ENCODE measurements at regions not wholly inside any gene's neighbourhood (a gene's known extent, or its start where the extent isn't known, plus 50 kb on each side); places are given as distances from the start of the nearest gene placed in this dataset.

DNA sequence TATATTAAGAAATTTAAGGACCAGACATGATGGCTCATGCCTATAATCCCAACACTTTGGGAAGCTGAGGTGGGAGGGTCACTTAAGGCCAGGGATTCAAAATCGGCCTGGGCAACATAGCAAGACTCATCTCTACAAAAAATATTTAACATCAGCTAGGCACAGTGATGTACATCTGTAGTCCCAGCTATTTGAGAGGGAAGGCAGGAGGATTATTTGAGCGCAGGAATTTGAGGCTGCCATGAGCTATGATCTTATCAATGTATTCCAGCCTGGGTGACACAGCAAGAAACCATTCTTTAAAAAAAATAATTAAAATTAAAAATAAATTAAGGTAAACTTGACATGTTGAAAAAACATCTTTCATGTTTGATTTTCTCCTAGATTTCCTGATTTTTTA is 564.2 kb downstream of the MBD2 start:
- H3K36me3 Mint-ChIP-seq (ENCODE audit: low read depth), result no peaks in the 10 kb centered on the region
- intact Hi-C loops (cut with DNase I, micrococcal nuclease), result no loop called here
- no peaks in the 10 kb centered on the region for H3K4me1 Mint-ChIP-seq
- ChIA-PET CTCF (no interaction called here), POLR2A (no interaction called here)
- peaks cover 17% of the 10 kb centered on the region for H3K9me3 Mint-ChIP-seq (ENCODE audit: low read depth)
- no peak for ATAC-seq
- no peaks in the 10 kb centered on the region for H3K27me3 Mint-ChIP-seq
- no peak overlapping the region for H3K4me3 Mint-ChIP-seq
- H3K27ac Mint-ChIP-seq, result no peak overlapping the region
- DNase-seq, result no peak

DNA sequence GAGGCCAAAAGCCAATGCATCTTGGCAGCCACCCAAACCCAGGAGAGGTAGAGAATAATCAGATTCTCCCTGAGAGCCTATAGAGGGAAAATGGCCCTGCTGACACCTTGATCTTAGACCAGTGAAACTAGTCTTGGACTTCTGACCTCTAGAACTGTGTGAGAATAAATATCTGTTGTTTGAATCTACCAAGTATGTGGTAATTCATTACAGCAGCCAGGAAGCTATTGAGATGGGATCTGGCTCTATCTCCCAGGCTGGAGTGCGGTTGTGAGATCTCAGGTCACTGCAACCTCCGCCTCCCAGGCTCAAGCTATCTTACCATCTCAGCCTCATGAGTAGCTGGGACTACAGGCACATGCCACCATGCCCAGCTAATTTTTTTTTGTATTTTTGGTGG is 567.2 kb downstream of the MBD2 start:
- ChIA-PET CTCF (no interaction called here), POLR2A (no interaction called here)
- Mint-ChIP-seq H3K9me3 (ENCODE audit: low read depth) (peaks cover 16% of the 10 kb centered on the region), H3K27ac (no peak overlapping the region), H3K36me3 (ENCODE audit: low read depth) (no peaks in the 10 kb centered on the region), H3K4me3 (no peak overlapping the region), H3K4me1 (no peaks in the 10 kb centered on the region), H3K27me3 (no peaks in the 10 kb centered on the region)
- ATAC-seq (no peak), DNase-seq (no peak)
- intact Hi-C loops (cut with DNase I, micrococcal nuclease), result no loop called here

DNA sequence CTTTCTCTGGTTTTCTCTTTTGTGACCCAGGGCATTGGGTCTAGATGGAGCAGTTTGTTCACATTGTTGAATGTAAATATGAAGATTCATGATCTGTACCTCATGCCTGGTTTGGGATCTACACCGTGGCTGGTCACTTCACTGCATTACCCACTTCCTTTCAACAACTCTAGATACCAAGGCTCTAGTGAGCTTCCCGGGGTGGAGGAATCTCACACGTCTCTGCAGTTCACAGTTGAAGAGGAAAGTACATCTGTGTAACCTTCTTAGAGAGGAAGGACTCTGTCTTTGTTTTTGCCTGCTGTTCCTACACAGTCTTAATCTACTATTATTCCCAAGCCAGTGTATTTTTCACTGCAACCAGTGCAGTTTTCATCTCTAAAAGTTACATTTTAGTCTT is 574.8 kb downstream of the MBD2 start:
- no peak overlapping the region for H3K4me3 Mint-ChIP-seq
- ChIA-PET CTCF (no interaction called here), POLR2A (no interaction called here)
- no peak for ATAC-seq
- intact Hi-C loops (cut with DNase I, micrococcal nuclease), result no loop called here
- no peaks in the 10 kb centered on the region for H3K4me1 Mint-ChIP-seq
- no peaks in the 10 kb centered on the region for H3K27me3 Mint-ChIP-seq
- DNase-seq, result no peak
- H3K27ac Mint-ChIP-seq, result no peak overlapping the region
- H3K36me3 Mint-ChIP-seq (ENCODE audit: low read depth), result no peaks in the 10 kb centered on the region
- H3K9me3 Mint-ChIP-seq (ENCODE audit: low read depth), result peaks cover 6% of the 10 kb centered on the region

DNA sequence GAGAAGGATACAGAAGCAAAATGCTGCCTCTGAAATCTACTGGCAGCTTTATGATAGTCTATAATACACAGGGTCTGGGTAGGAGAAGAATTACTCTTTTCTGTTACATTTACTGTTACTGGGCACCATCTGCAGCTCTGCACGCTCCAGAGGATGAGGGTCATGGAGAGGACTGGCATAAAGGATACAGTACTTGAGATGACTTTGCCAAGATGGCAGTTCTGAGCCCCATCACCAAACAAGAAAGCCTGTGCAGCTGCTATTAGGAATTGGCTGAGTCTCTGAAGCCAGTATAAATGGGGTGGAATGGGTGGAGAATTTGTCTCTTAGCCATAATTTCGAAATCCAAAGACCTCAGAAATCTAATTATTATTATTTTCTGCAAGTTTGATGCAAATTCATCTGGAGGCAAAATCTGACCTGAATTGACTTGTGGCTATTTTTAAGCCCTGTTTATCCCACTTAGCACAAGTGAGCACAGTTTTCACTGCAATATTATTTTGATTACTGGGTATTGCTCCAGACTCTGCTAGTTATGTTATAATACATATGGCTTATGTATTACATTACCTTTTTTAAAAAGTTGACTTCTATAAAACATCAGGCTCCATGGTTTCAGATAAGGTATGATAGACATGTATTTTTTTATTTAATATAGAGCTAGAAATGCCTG is 579.5 kb downstream of the MBD2 start:
- intact Hi-C loops (cut with DNase I, micrococcal nuclease), result no loop called here
- no peak for ATAC-seq
- DNase-seq, result no peak
- H3K9me3 Mint-ChIP-seq (ENCODE audit: low read depth), result peaks cover 8% of the 10 kb centered on the region
- ChIA-PET CTCF (no interaction called here), POLR2A (no interaction called here)
- H3K4me1 Mint-ChIP-seq, result no peaks in the 10 kb centered on the region
- no peaks in the 10 kb centered on the region for H3K36me3 Mint-ChIP-seq (ENCODE audit: low read depth)
- no peak overlapping the region for H3K27ac Mint-ChIP-seq
- no peak overlapping the region for H3K4me3 Mint-ChIP-seq
- H3K27me3 Mint-ChIP-seq, result no peaks in the 10 kb centered on the region

DNA sequence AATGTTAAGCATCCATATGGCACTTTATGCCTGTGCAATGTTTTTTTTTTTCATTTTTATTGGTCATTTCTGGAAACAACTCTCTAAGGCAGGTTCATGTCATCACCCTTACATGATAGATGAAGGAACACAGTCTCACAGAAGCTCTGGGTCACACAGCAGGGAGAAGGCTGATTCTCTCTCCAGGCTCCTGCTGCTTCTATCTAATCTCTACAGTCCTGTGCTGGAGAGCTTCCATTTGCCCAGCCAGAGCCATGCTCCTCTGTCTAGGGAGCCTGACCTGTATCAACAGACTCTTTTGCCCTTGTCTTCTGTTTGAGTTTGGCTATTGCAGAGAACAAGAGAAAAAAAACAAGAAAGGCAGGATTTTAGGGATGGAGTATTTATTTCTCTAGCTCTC is 584.8 kb downstream of the MBD2 start:
- Mint-ChIP-seq H3K4me3 (no peak overlapping the region), H3K9me3 (ENCODE audit: low read depth) (peaks cover 11% of the 10 kb centered on the region), H3K27me3 (no peaks in the 10 kb centered on the region), H3K4me1 (no peaks in the 10 kb centered on the region), H3K36me3 (ENCODE audit: low read depth) (no peaks in the 10 kb centered on the region), H3K27ac (no peak overlapping the region)
- ATAC-seq (no peak), DNase-seq (no peak)
- ChIA-PET CTCF (no interaction called here), POLR2A (interaction anchor here (0.6 kb wide), 1 partner anchor 875 kb away, joined by 3 read pairs; no protein-coding TSS in a partner anchor)
- intact Hi-C loops (cut with DNase I, micrococcal nuclease), result no loop called here

DNA sequence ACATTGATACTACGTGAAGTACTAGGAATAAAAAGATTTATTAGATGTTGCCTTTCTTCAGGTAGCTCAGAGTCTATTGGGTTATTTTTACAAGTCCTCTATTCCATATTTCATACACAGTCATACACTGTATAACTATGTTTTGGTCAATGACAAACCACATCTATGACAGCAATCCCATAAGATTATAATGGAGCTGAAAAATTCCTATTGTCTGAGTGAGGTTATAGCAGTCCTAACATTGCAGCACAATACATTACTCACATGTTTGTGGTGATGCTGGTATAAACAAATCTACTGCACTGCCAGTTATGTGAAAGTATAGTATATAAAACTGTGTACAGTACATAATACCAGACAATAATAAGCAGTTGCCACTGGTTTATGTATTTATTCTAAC is 595.1 kb downstream of the MBD2 start:
- Mint-ChIP-seq H3K27ac (no peak overlapping the region), H3K27me3 (no peaks in the 10 kb centered on the region), H3K36me3 (ENCODE audit: low read depth) (no peaks in the 10 kb centered on the region), H3K4me1 (no peaks in the 10 kb centered on the region), H3K9me3 (ENCODE audit: low read depth) (peaks cover 9% of the 10 kb centered on the region), H3K4me3 (no peak overlapping the region)
- POLR2A ChIA-PET, result no interaction called here
- no peak for DNase-seq
- ATAC-seq, result no peak
- CTCF ChIA-PET, result no interaction called here
- intact Hi-C loops (cut with DNase I, micrococcal nuclease), result no loop called here

DNA sequence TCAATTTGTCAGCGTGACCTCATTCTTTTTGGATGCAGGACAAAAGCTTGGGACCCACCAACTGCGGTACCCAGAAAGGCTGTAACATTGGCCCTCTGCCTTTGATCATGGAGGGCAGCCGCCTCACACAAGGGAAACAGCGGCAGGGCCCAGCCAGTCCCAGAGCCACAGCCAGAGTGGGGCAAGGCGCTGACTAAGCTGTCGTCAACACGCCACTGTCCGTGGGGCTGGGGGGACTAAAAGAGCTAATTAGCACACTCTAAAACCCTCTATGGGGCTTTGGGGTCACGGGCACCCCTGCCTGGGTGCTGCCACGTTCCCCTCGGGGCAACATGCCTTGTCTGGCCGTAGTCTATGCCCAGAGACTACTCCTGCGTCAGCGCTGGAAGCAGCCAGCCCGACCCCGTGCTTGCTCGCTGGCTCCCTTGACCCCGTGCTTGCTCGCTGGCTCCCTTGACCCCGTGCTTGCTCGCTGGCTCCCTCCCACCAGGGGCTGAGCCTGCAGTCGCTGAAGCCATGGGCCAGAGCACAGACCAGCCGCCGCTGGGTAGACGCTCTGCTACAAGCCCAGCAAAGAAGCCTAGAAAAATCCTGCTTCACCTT is 598.4 kb downstream of the MBD2 start:
- no peak for ATAC-seq
- no peak for DNase-seq
- Mint-ChIP-seq H3K36me3 (ENCODE audit: low read depth) (no peaks in the 10 kb centered on the region), H3K9me3 (ENCODE audit: low read depth) (peaks cover 2% of the 10 kb centered on the region), H3K4me1 (no peaks in the 10 kb centered on the region), H3K4me3 (no peak overlapping the region), H3K27me3 (no peaks in the 10 kb centered on the region), H3K27ac (no peak overlapping the region)
- intact Hi-C loops (cut with DNase I, micrococcal nuclease), result no loop called here
- CTCF ChIA-PET, result no interaction called here
- POLR2A ChIA-PET, result no interaction called here

DNA sequence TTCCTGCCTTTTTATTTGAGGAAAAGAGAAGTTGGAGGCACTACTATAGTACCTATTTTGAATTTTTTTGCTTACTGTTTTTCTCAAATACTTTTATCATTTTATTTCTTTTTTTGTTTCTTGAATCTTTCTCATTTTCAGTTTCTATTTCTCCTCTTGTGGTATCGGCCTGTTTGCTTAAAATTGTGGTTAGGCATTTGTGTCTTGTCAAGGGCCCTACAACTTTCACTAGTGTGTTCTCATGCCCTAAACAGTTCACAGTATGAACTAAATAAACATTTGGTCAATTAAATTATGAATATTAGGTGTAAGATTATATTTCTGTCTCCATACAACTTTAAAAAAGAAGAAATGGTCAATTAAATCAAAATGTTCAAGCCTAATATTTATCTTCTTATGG is 613.5 kb downstream of the MBD2 start:
- ChIA-PET POLR2A (no interaction called here), CTCF (no interaction called here)
- intact Hi-C loops (cut with DNase I, micrococcal nuclease), result no loop called here
- H3K36me3 Mint-ChIP-seq (ENCODE audit: low read depth), result no peaks in the 10 kb centered on the region
- H3K9me3 Mint-ChIP-seq (ENCODE audit: low read depth), result no peaks in the 10 kb centered on the region
- H3K4me1 Mint-ChIP-seq, result no peaks in the 10 kb centered on the region
- no peaks in the 10 kb centered on the region for H3K27me3 Mint-ChIP-seq
- DNase-seq (no peak), ATAC-seq (no peak)
- H3K4me3 Mint-ChIP-seq, result no peak overlapping the region
- H3K27ac Mint-ChIP-seq, result no peak overlapping the region

DNA sequence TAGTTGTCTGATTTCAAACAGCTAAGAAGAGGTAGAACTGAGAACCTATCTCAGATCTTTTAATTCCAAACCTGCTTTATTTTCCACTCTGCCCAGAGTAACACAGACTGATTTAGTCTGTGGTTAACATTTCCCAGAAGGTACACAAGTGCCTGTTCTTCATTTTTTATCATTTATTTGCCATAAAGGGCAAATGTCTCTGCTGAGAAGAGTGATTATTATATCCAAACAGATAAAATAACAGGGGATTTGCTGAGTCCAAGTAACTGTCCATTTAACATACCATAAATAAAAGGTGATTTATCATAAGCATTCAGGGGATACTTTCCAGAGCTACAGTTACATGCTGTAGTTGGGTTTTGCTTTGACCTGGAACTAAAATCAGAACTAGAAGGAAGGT is 617.7 kb downstream of the MBD2 start:
- intact Hi-C loops (cut with DNase I, micrococcal nuclease), result no loop called here
- ChIA-PET POLR2A (no interaction called here), CTCF (no interaction called here)
- no peaks in the 10 kb centered on the region for H3K4me1 Mint-ChIP-seq
- ATAC-seq (no peak), DNase-seq (no peak)
- no peaks in the 10 kb centered on the region for H3K9me3 Mint-ChIP-seq (ENCODE audit: low read depth)
- H3K27ac Mint-ChIP-seq, result no peak overlapping the region
- H3K36me3 Mint-ChIP-seq (ENCODE audit: low read depth), result no peaks in the 10 kb centered on the region
- no peak overlapping the region for H3K4me3 Mint-ChIP-seq
- no peaks in the 10 kb centered on the region for H3K27me3 Mint-ChIP-seq

DNA sequence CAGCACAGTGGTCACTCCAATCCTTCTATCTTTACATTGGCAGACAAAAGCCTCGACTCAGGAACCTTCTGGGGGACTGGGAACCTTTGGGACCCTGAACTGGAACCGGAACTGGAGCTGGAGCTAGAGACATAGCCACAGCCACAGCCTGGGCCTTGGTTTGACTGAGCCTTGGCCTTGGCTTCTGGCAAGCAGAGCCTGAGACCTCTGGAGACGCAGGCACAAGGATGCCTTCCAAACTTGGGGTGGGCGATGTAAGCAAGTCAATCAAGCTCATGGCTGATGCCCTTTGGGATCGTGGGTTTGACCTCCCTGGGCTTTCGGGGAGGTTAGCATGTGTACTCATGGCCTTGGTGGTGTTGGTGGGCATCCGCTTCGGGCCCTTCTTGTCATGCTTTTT is 619.3 kb downstream of the MBD2 start:
- ChIA-PET CTCF (no interaction called here), POLR2A (no interaction called here)
- Mint-ChIP-seq H3K36me3 (ENCODE audit: low read depth) (no peaks in the 10 kb centered on the region), H3K27ac (no peak overlapping the region), H3K4me3 (no peak overlapping the region), H3K27me3 (no peaks in the 10 kb centered on the region), H3K9me3 (ENCODE audit: low read depth) (no peaks in the 10 kb centered on the region), H3K4me1 (no peaks in the 10 kb centered on the region)
- DNase-seq (no peak), ATAC-seq (no peak)
- intact Hi-C loops (cut with DNase I, micrococcal nuclease), result no loop called here

DNA sequence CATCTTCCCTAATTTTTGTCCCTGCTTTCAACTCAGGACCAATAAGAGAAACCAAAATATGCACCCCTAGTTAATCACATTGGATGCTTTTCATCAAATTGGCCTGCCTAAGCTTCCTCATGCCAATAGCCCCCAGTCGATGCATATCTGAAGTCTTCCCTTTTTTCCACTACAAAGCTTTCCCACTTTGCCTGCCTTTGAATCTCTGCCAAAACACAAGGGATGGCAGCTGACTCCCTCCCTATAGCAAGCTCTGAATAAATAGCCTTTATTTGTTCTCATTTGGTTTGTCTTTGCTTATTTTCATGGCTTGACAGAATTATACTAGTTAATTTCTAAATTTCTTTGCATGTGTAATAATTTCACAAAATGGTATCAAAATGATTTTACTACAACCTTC is 621.2 kb downstream of the MBD2 start:
- no peak for DNase-seq
- CTCF ChIA-PET, result no interaction called here
- Mint-ChIP-seq H3K9me3 (ENCODE audit: low read depth) (no peaks in the 10 kb centered on the region), H3K27ac (no peak overlapping the region), H3K4me3 (no peak overlapping the region), H3K36me3 (ENCODE audit: low read depth) (no peaks in the 10 kb centered on the region), H3K4me1 (no peaks in the 10 kb centered on the region), H3K27me3 (no peaks in the 10 kb centered on the region)
- intact Hi-C loops (cut with DNase I, micrococcal nuclease), result no loop called here
- POLR2A ChIA-PET, result no interaction called here
- ATAC-seq, result no peak

DNA sequence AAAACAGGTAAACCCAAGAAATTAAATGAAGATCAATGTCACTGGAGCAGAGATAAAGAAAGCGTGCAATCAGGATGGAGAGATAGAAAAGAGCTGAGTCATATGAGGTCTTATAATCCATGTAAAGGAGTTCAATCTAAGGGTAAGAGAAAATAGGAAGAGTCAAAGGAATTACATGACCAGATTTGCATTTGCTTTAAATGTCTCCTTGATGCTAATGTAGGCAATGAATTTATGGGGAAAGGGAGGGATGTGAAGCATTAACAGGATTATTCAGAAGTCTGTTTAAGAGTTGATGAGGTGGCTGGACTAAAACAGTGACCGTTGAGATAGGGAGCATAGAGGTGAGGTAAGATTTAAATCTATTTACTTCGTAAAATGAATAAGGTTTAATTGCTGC is 623.1 kb downstream of the MBD2 start:
- H3K9me3 Mint-ChIP-seq (ENCODE audit: low read depth), result no peaks in the 10 kb centered on the region
- intact Hi-C loops (cut with DNase I, micrococcal nuclease), result no loop called here
- H3K4me1 Mint-ChIP-seq, result no peaks in the 10 kb centered on the region
- no peaks in the 10 kb centered on the region for H3K36me3 Mint-ChIP-seq (ENCODE audit: low read depth)
- ATAC-seq (no peak), DNase-seq (no peak)
- ChIA-PET CTCF (interaction anchor here (0.7 kb wide), 1 partner anchor 102 kb away, joined by 4 read pairs; no protein-coding TSS in a partner anchor), POLR2A (no interaction called here)
- no peaks in the 10 kb centered on the region for H3K27me3 Mint-ChIP-seq
- no peak overlapping the region for H3K4me3 Mint-ChIP-seq
- no peak overlapping the region for H3K27ac Mint-ChIP-seq

DNA sequence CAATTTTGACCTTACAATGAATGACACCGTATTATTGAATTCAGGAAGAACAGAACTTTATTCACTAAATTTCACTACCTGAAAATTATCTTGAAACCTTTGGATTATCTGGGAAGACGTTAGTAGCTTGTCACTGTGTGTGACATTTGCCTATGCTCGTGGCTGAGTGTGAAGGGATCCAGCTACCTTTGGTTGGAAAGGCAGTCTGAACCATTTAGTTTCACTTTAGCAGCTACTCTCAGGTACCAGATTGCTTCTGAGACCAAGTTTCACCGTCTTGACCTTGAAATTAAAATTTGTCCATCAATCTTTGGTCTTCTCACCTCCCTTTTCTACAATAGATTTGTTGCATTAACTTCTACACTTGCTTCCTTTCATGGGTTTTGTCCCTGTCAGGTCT is 637.5 kb downstream of the MBD2 start:
- no peak overlapping the region for H3K4me3 Mint-ChIP-seq
- ATAC-seq (no peak), DNase-seq (no peak)
- H3K4me1 Mint-ChIP-seq, result no peaks in the 10 kb centered on the region
- ChIA-PET POLR2A (no interaction called here), CTCF (no interaction called here)
- no peaks in the 10 kb centered on the region for H3K27me3 Mint-ChIP-seq
- H3K9me3 Mint-ChIP-seq (ENCODE audit: low read depth), result peaks cover 5% of the 10 kb centered on the region
- no peaks in the 10 kb centered on the region for H3K36me3 Mint-ChIP-seq (ENCODE audit: low read depth)
- intact Hi-C loops (cut with DNase I, micrococcal nuclease), result no loop called here
- H3K27ac Mint-ChIP-seq, result no peak overlapping the region
